OCI-LY1 (cell line): ENCODE measurements at regions not wholly inside any gene's neighbourhood (a gene's known extent, or its start where the extent isn't known, plus 50 kb on each side); places are given as distances from the start of the nearest gene placed in this dataset.

Experiments
- CTCF ChIP-seq: fragments of 200-600 bp; sonication (generic), shearing (Covaris generic); IDR thresholded peaks from 2 replicates; pipeline ENCODE4 v1.5.1; 2017; ENCODE audit warnings: mild to moderate bottlenecking, antibody characterized with exemption, low read length, moderate library complexity, mixed read lengths
- EZH2 ChIP-seq: fragments of 200-600 bp; sonication (generic), shearing (Covaris generic); IDR thresholded peaks from 2 replicates; pipeline ENCODE4 v1.8.0; 2017; ENCODE audit warnings: borderline replicate concordance, mixed run types, mild to moderate bottlenecking, antibody characterized with exemption, low read length, moderate library complexity, mixed read lengths

- TF ChIP-seq CTCF (no peak), EZH2 (no peak)
Measured at GRCh38 chr22:47448231-47449223, 686.1 kb downstream of the TBC1D22A start.
